KMS-11 (cell line): ENCODE measurements at regions not wholly inside any gene's neighbourhood (a gene's known extent, or its start where the extent isn't known, plus 50 kb on each side); places are given as distances from the start of the nearest gene placed in this dataset.

Source experiments
- H2AFZ ChIP-seq: fragments of 200-600 bp; sonication (generic); 2 replicates; pipeline ENCODE4 v1.6.1; 2016; ENCODE audit warnings: antibody characterized with exemption, mixed run types, low read depth
- H3K27ac ChIP-seq: fragments of 200-600 bp; sonication (generic); 2 replicates; pipeline ENCODE4 v1.6.1; 2016; ENCODE audit warnings: mild to moderate bottlenecking, mixed run types
- H3K27me3 ChIP-seq: fragments of 200-600 bp; sonication (generic); 2 replicates; pipeline ENCODE4 v1.6.1; 2017; ENCODE audit warnings: mild to moderate bottlenecking, low read depth, mixed run types, moderate library complexity; ENCODE audit not compliant: insufficient read depth
- H3K36me3 ChIP-seq: fragments of 200-600 bp; sonication (generic); 2 replicates; pipeline ENCODE4 v1.6.1; 2017; ENCODE audit warnings: mild to moderate bottlenecking, mixed run types; ENCODE audit not compliant: insufficient read depth
- H3K4me1 ChIP-seq: fragments of 200-600 bp; sonication (generic); 2 replicates; pipeline ENCODE4 v1.6.1; 2016; ENCODE audit warnings: mild to moderate bottlenecking, low read depth, mixed run types; ENCODE audit not compliant: poor library complexity, severe bottlenecking
- H3K4me2 ChIP-seq: fragments of 200-600 bp; sonication (generic); 2 replicates; pipeline ENCODE4 v1.7.0; 2016; ENCODE audit warnings: mild to moderate bottlenecking, mixed run types
- H3K4me3 ChIP-seq: fragments of 200-600 bp; sonication (generic); IDR thresholded peaks from 2 replicates; pipeline ENCODE4 v1.6.1; 2017; ENCODE audit warnings: low read depth, low read length, mixed read lengths; ENCODE audit not compliant: insufficient read depth
- H3K79me2 ChIP-seq: fragments of 200-600 bp; sonication (generic); 2 replicates; pipeline ENCODE4 v1.6.1; 2016; ENCODE audit warnings: low read depth, mixed run types; ENCODE audit not compliant: insufficient read depth
- H3K9ac ChIP-seq: fragments of 200-600 bp; sonication (generic); 2 replicates; pipeline ENCODE4 v1.6.1; 2016; ENCODE audit warnings: mild to moderate bottlenecking, mixed run types
- H4K20me1 ChIP-seq: fragments of 200-600 bp; sonication (generic); 2 replicates; pipeline ENCODE4 v1.6.1; 2016; ENCODE audit warnings: mild to moderate bottlenecking, mixed run types; ENCODE audit not compliant: insufficient read depth
- TF ChIP-seq, protein P1 (sequence below): fragments of 200-600 bp; sonication (generic); conservative IDR thresholded peaks from 2 replicates; pipeline ENCODE4 v1.6.1; 2017; ENCODE audit warnings: low read depth, mild to moderate bottlenecking, antibody characterized with exemption, low read length, moderate library complexity, mixed read lengths

DNA sequence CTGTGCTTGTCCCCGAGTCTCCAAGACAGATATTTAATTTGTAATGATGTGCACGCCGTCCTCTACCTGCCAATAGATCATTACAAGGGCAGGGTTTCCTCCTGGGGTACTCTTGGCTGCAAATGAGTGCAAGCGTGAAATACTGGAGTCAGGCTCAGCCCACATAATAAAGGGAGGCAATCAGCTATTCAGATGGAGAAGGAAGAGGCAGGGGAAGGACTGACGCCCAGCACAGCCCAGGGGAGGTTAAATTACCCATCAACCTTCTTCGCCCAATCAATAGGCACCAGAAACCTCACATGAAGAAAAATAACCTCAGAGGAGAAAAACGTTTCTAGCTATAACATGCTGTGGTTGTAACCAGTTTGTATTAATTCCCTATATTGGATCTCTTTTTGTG is 544.9 kb upstream of the ADARB2 start:
- no peaks in the 10 kb centered on the region for H3K79me2 ChIP-seq
- no peaks in the 10 kb centered on the region for H3K36me3 ChIP-seq
- no peak overlapping the region for H3K27ac ChIP-seq
- H3K9ac ChIP-seq: no peak overlapping the region
- no peak overlapping the region for H3K4me3 ChIP-seq
- H4K20me1 ChIP-seq: no peaks in the 10 kb centered on the region
- H3K27me3 ChIP-seq: no peaks in the 10 kb centered on the region
- no peak overlapping the region for H3K4me2 ChIP-seq
- H2AFZ ChIP-seq: no peak overlapping the region
- no peaks in the 10 kb centered on the region for H3K4me1 ChIP-seq
- TF ChIP-seq, protein P1, sequence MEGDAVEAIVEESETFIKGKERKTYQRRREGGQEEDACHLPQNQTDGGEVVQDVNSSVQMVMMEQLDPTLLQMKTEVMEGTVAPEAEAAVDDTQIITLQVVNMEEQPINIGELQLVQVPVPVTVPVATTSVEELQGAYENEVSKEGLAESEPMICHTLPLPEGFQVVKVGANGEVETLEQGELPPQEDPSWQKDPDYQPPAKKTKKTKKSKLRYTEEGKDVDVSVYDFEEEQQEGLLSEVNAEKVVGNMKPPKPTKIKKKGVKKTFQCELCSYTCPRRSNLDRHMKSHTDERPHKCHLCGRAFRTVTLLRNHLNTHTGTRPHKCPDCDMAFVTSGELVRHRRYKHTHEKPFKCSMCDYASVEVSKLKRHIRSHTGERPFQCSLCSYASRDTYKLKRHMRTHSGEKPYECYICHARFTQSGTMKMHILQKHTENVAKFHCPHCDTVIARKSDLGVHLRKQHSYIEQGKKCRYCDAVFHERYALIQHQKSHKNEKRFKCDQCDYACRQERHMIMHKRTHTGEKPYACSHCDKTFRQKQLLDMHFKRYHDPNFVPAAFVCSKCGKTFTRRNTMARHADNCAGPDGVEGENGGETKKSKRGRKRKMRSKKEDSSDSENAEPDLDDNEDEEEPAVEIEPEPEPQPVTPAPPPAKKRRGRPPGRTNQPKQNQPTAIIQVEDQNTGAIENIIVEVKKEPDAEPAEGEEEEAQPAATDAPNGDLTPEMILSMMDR: no peak

DNA sequence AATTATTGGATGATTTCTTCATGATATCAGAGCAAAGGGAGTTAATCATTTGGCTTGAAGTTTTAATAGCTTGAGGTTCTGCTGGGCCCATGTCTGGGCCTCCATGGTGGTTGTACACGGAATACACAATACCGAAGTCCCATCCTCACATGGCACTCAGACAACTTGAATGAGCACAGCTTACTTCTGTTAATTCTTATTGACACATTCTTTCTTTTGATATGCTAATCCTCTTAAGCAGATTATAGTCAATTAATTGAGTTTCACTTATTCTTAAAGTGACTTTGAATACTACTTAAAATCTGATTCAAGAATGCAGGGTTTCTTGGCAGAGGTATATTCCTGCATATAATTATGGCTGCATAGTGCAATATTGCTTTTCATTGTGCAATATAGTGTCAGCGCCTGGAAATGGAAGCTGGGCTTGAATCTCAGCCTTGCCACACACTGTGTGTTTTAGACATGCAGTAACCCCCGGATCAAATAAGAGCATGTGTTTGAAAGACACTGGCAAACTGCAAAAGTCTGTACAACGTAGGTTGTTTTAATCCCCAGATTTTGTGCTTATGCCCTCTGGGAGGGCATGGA is 543.5 kb upstream of the ADARB2 start:
- H3K27ac ChIP-seq: no peak overlapping the region
- no peak overlapping the region for H3K4me2 ChIP-seq
- no peaks in the 10 kb centered on the region for H4K20me1 ChIP-seq
- H3K4me3 ChIP-seq: no peak overlapping the region
- no peaks in the 10 kb centered on the region for H3K27me3 ChIP-seq
- no peaks in the 10 kb centered on the region for H3K4me1 ChIP-seq
- H2AFZ ChIP-seq: no peak overlapping the region
- no peaks in the 10 kb centered on the region for H3K36me3 ChIP-seq
- H3K79me2 ChIP-seq: no peaks in the 10 kb centered on the region
- TF ChIP-seq, protein P1: no peak
- no peak overlapping the region for H3K9ac ChIP-seq

DNA sequence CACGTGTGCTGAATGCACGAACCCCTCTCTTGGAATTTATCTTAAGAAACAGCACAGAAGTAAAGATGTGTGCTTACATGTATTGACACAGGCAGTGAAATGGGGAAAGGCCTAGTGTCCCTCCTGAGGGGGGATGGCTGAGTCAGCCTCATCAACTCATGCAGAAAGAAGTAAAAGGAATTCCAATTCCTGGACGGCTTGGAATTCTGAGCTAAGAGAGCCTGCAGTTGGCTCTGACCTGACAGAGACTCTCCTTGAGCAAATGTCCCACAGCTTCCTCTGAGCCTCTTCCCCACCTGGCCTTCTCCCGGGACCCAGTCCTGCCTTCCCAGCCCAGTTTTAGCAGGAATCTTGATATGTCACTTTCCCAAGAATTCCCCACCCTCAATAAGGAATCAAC is 542.4 kb upstream of the ADARB2 start:
- Histone ChIP-seq H3K9ac (no peak overlapping the region), H3K4me3 (no peak overlapping the region), H3K79me2 (no peaks in the 10 kb centered on the region), H3K36me3 (no peaks in the 10 kb centered on the region), H3K27me3 (no peaks in the 10 kb centered on the region), H2AFZ (no peak overlapping the region), H4K20me1 (no peaks in the 10 kb centered on the region), H3K4me1 (no peaks in the 10 kb centered on the region), H3K27ac (no peak overlapping the region), H3K4me2 (no peak overlapping the region)
- TF ChIP-seq, protein P1: no peak

DNA sequence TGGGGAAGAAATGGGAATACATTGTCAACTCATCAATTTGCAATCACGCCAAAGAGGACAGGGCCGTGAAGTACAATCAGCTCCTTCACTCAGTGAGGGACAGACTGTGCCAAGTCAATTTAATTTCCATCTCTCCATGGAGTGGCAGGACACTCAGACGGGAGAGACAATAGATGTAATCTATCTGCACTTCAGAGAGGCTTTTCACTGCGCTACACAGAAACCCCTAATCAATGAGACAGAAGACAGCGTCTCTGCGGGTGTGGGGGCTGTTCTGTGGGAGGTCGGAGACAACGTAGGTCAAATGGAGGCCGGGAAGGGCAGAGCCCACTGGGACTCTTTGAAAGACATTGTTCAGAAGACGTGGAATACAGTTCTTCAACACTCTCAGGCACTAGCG is 541.0 kb upstream of the ADARB2 start:
- H3K4me3 ChIP-seq: no peak overlapping the region
- H3K4me2 ChIP-seq: no peak overlapping the region
- no peak overlapping the region for H3K9ac ChIP-seq
- H3K27me3 ChIP-seq: no peaks in the 10 kb centered on the region
- H3K36me3 ChIP-seq: no peaks in the 10 kb centered on the region; the same call in 1 of the 2 replicates
- no peaks in the 10 kb centered on the region for H3K4me1 ChIP-seq
- no peaks in the 10 kb centered on the region for H4K20me1 ChIP-seq
- H3K27ac ChIP-seq: no peak overlapping the region
- H3K79me2 ChIP-seq: no peaks in the 10 kb centered on the region
- no peak overlapping the region for H2AFZ ChIP-seq
- TF ChIP-seq, protein P1: no peak
